NB4 (cell line): ENCODE measurements at regions not wholly inside any gene's neighbourhood (a gene's known extent, or its start where the extent isn't known, plus 50 kb on each side); places are given as distances from the start of the nearest gene placed in this dataset.

Experiments
- CTCF ChIP-seq: IDR thresholded peaks from one replicate; pipeline ENCODE4 v1.5.1; 2012; ENCODE audit warnings: low read depth, low read length
- POLR2A ChIP-seq: IDR thresholded peaks from 2 replicates; pipeline ENCODE4 v1.6.1; 2011; ENCODE audit warnings: mild to moderate bottlenecking; ENCODE audit not compliant: insufficient read length; ENCODE audit errors: extremely low read depth

GRCh38 chr10:33547976-33548375, 213.5 kb upstream of the NRP1 start:
- no peak for TF ChIP-seq POLR2A
- TF ChIP-seq CTCF = no peak
